ENCODE measurements at regions not wholly inside any gene's neighbourhood (a gene's known extent, or its start where the extent isn't known, plus 50 kb on each side); places are given as distances from the start of the nearest gene placed in this dataset.

GRCh38 chr11:134768463-134768862 lies 356.4 kb upstream of the B3GAT1 start:
- Histone ChIP-seq H3K9me3 (ENCODE audit: insufficient read depth, low read depth) (no peaks in the 10 kb centered on the region), H2AFZ (no peak overlapping the region), H3K36me3 (ENCODE audit: low read depth) (no peaks in the 10 kb centered on the region), H4K20me1 (ENCODE audit: insufficient read depth) (no peaks in the 10 kb centered on the region), H3K79me2 (ENCODE audit: low read depth) (no peaks in the 10 kb centered on the region), H3K4me1 (replicated peaks; ENCODE audit: insufficient read depth) (no peaks in the 10 kb centered on the region), H3K9me2 (ENCODE audit: insufficient read depth) (no peaks in the 10 kb centered on the region), H3K4me2 (no peak overlapping the region), H3F3A (ENCODE audit: insufficient read depth, low read depth) (no peaks in the 10 kb centered on the region), H3K4me3 (no peak overlapping the region), H3K27ac (no peak overlapping the region), H3K27me3 (ENCODE audit: insufficient read depth, low read depth) (peaks cover 28% of the 10 kb centered on the region)
- TF ChIP-seq CTCF (conservative IDR thresholded peaks at IDR 0.05) (no peak), EZH2 (IDR thresholded peaks at IDR 0.05; ENCODE audit: low read depth) (no peak)
- intact Hi-C loops (cut with micrococcal nuclease; ENCODE audit: unreplicated experiment) = no loop called here
- DNase-seq = no peak
- ChIA-PET POLR2A (ENCODE audit: unreplicated experiment) (no interaction called here), CTCF (interaction anchor here (0.7 kb wide), 1 partner anchor 66 kb away, joined by 3 read pairs; no protein-coding TSS in a partner anchor)
- no TSS peak for BruUV-seq (replicated peaks)

GRCh38 chr11:134765565-134765964 lies 353.5 kb upstream of the B3GAT1 start:
- no peak for TF ChIP-seq CTCF (conservative IDR thresholded peaks at IDR 0.05)
- no peak for TF ChIP-seq EZH2 (IDR thresholded peaks at IDR 0.05; ENCODE audit: low read depth)
- Histone ChIP-seq H3K79me2 (ENCODE audit: low read depth) (no peaks in the 10 kb centered on the region), H3K9me2 (ENCODE audit: insufficient read depth) (no peaks in the 10 kb centered on the region), H3K27me3 (ENCODE audit: insufficient read depth, low read depth) (peaks cover 54% of the 10 kb centered on the region), H3K9me3 (ENCODE audit: insufficient read depth, low read depth) (no peaks in the 10 kb centered on the region), H3K4me2 (no peak overlapping the region), H3F3A (ENCODE audit: insufficient read depth, low read depth) (no peaks in the 10 kb centered on the region), H3K4me1 (replicated peaks; ENCODE audit: insufficient read depth) (no peaks in the 10 kb centered on the region), H3K4me3 (no peak overlapping the region), H4K20me1 (ENCODE audit: insufficient read depth) (no peaks in the 10 kb centered on the region), H3K36me3 (ENCODE audit: low read depth) (no peaks in the 10 kb centered on the region), H3K27ac (no peak overlapping the region), H2AFZ (no peak overlapping the region)
- BruUV-seq (replicated peaks) = no TSS peak
- ChIA-PET POLR2A (ENCODE audit: unreplicated experiment) (no interaction called here), CTCF (no interaction called here)
- intact Hi-C loops (cut with micrococcal nuclease; ENCODE audit: unreplicated experiment) = no loop called here
- DNase-seq = no peak

- H3K4me1 ChIP-seq (replicated peaks; ENCODE audit: insufficient read depth) = no peaks in the 10 kb centered on the region
- CTCF ChIA-PET = no interaction called here
- POLR2A ChIA-PET (ENCODE audit: unreplicated experiment) = no interaction called here
- H3K27ac ChIP-seq = no peak overlapping the region
- no peak overlapping the region for H2AFZ ChIP-seq
- H3K36me3 ChIP-seq (ENCODE audit: low read depth) = no peaks in the 10 kb centered on the region
- peaks cover 54% of the 10 kb centered on the region for H3K27me3 ChIP-seq (ENCODE audit: insufficient read depth, low read depth)
- H4K20me1 ChIP-seq (ENCODE audit: insufficient read depth) = no peaks in the 10 kb centered on the region
- no TSS peak for BruUV-seq (replicated peaks)
- DNase-seq = no peak
- no peak overlapping the region for H3K4me2 ChIP-seq
- no peak overlapping the region for H3K4me3 ChIP-seq
- TF ChIP-seq CTCF (conservative IDR thresholded peaks at IDR 0.05) = no peak
- TF ChIP-seq EZH2 (IDR thresholded peaks at IDR 0.05; ENCODE audit: low read depth) = no peak
- intact Hi-C loops (cut with micrococcal nuclease; ENCODE audit: unreplicated experiment) = no loop called here
- H3K9me3 ChIP-seq (ENCODE audit: insufficient read depth, low read depth) = no peaks in the 10 kb centered on the region
- no peaks in the 10 kb centered on the region for H3F3A ChIP-seq (ENCODE audit: insufficient read depth, low read depth)
- H3K79me2 ChIP-seq (ENCODE audit: low read depth) = no peaks in the 10 kb centered on the region
- no peaks in the 10 kb centered on the region for H3K9me2 ChIP-seq (ENCODE audit: insufficient read depth)
Observed at GRCh38 chr11:134764966-134765365, 352.9 kb upstream of the B3GAT1 start.
